ENCODE measurements at regions not wholly inside any gene's neighbourhood (a gene's known extent, or its start where the extent isn't known, plus 50 kb on each side); places are given as distances from the start of the nearest gene placed in this dataset.

DNA sequence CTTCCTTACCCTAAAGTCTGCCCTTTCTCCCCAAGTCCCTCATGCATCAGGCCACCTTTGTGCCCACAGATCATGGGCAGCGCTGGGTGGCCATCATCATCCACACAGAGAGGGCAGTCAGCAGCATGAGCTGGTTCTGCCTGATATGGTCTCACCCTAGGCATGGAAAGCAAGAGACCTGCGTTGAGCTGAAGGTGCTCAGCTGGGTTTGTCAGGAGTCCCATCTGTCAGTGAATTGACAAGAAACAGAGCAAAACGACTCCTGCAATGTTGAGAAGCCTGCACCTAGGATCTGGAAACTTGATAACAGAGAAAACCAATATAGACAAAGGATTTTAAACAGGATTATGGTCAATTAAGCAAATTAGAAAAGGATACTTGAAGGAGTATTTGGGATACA is 242.7 kb upstream of the PRSS1 start:
- in situ Hi-C loops (cut with MboI; ENCODE audit: low sequenced_read_pairs) (no loop called here), dilution Hi-C loops (cut with HindIII; ENCODE audit: low sequenced_read_pairs, unreplicated experiment) (loop anchor here (25.0 kb wide), 1 partner anchor 281 kb away; no protein-coding TSS in a partner anchor), intact Hi-C loops (cut with micrococcal nuclease) (no loop called here)
- POLR2A ChIA-PET (ENCODE audit: unreplicated experiment) = no interaction called here
- H2BK120ac ChIP-seq (ENCODE audit: low read depth, low read length) = no peak overlapping the region
- H3K79me1 ChIP-seq (ENCODE audit: low read depth in 1 of 2, low read length in 2 of 2) = no peaks in the 10 kb centered on the region
- H3K9me1 ChIP-seq (ENCODE audit: insufficient read depth, low read length) = no peaks in the 10 kb centered on the region
- peaks cover 30% of the 10 kb centered on the region for H3K27me3 ChIP-seq (ENCODE audit: control insufficient read depth, insufficient read depth, low read length)
- H3K4me1 ChIP-seq (ENCODE audit: control insufficient read depth, insufficient read depth, low read length) = no peaks in the 10 kb centered on the region
- CTCF ChIA-PET = interaction anchor here (0.6 to 1.1 kb wide), 2 partner anchors 9 to 17 kb away, joined by 3 to 4 read pairs; no protein-coding TSS in a partner anchor
- no peaks in the 10 kb centered on the region for H4K20me1 ChIP-seq (ENCODE audit: insufficient read depth, low read length)
- H3K23ac ChIP-seq (ENCODE audit: low read depth, low read length) = no peak overlapping the region
- 39% methylated on average over 3 of the region's 3 CpGs; no CpG with 5 or more reads in 1 of the 2 experiments for WGBS, 2 experiments (ENCODE audit: extremely low coverage in 2 of 2, insufficient read length in 1 of 2)
- H2AFZ ChIP-seq (replicated peaks; ENCODE audit: low read length, poor library complexity) = peak overlapping the region; percentile 49
- H3K27ac ChIP-seq (ENCODE audit: insufficient read depth, low read length) = no peak overlapping the region
- no peak overlapping the region for H3K4me3 ChIP-seq (ENCODE audit: insufficient read depth, low read depth, low read length)
- H4K5ac ChIP-seq (ENCODE audit: low read depth, low read length) = no peak overlapping the region
- DNase-seq = no peak
- H2BK20ac ChIP-seq (ENCODE audit: low read depth, low read length) = no peak overlapping the region
- H3K56ac ChIP-seq (ENCODE audit: extremely low read depth, insufficient read depth, low read length) = no peak overlapping the region
- no TSS peak for BruUV-seq (replicated peaks)
- no peak overlapping the region for H2BK15ac ChIP-seq (ENCODE audit: low read depth, low read length)
- no peak overlapping the region for H3K14ac ChIP-seq (replicated peaks; ENCODE audit: low read depth, low read length)
- H2AK9ac ChIP-seq (replicated peaks; ENCODE audit: low read depth, low read length, poor library complexity) = no peak overlapping the region
- no peaks in the 10 kb centered on the region for H3K36me3 ChIP-seq (ENCODE audit: control insufficient read depth, insufficient read depth, low read length)
- no peak overlapping the region for H2AK5ac ChIP-seq (ENCODE audit: low read depth, low read length)
- H4K91ac ChIP-seq (ENCODE audit: insufficient read depth, low read depth, low read length) = no peak overlapping the region
- TF ChIP-seq MAFK (IDR thresholded peaks at IDR 0.05; ENCODE audit: low read depth, low read length) = no peak
- no peak for TF ChIP-seq SMC3 (IDR thresholded peaks at IDR 0.05; ENCODE audit: low read depth, low read length)
- TF ChIP-seq MXI1 (IDR thresholded peaks at IDR 0.05; ENCODE audit: borderline replicate concordance, low read depth, low read length) = no peak
- no peak for TF ChIP-seq FOS (IDR thresholded peaks at IDR 0.05; ENCODE audit: low read depth, low read length)
- TF ChIP-seq, protein P1, sequence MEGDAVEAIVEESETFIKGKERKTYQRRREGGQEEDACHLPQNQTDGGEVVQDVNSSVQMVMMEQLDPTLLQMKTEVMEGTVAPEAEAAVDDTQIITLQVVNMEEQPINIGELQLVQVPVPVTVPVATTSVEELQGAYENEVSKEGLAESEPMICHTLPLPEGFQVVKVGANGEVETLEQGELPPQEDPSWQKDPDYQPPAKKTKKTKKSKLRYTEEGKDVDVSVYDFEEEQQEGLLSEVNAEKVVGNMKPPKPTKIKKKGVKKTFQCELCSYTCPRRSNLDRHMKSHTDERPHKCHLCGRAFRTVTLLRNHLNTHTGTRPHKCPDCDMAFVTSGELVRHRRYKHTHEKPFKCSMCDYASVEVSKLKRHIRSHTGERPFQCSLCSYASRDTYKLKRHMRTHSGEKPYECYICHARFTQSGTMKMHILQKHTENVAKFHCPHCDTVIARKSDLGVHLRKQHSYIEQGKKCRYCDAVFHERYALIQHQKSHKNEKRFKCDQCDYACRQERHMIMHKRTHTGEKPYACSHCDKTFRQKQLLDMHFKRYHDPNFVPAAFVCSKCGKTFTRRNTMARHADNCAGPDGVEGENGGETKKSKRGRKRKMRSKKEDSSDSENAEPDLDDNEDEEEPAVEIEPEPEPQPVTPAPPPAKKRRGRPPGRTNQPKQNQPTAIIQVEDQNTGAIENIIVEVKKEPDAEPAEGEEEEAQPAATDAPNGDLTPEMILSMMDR (conservative IDR thresholded peaks at IDR 0.05; ENCODE audit: low read depth, low read length) = no peak
- no peak for TF ChIP-seq RFX5 (IDR thresholded peaks at IDR 0.05; ENCODE audit: low read depth, low read length)
- TF ChIP-seq POLR2A (IDR thresholded peaks at IDR 0.05; ENCODE audit: low read depth, low read length) = no peak
- no peak for TF ChIP-seq RAD21 (IDR thresholded peaks at IDR 0.05; ENCODE audit: low read length)
- TF ChIP-seq, protein P2, sequence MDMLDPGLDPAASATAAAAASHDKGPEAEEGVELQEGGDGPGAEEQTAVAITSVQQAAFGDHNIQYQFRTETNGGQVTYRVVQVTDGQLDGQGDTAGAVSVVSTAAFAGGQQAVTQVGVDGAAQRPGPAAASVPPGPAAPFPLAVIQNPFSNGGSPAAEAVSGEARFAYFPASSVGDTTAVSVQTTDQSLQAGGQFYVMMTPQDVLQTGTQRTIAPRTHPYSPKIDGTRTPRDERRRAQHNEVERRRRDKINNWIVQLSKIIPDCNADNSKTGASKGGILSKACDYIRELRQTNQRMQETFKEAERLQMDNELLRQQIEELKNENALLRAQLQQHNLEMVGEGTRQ (IDR thresholded peaks at IDR 0.05; ENCODE audit: low read depth, low read length) = no peak
- TF ChIP-seq NFE2L2 (IDR thresholded peaks at IDR 0.05; ENCODE audit: low read depth, low read length) = no peak
- no peak for TF ChIP-seq BHLHE40 (IDR thresholded peaks at IDR 0.05; ENCODE audit: low read depth, low read length)
- TF ChIP-seq MAZ (IDR thresholded peaks at IDR 0.05; ENCODE audit: borderline replicate concordance, low read depth, low read length) = no peak
- TF ChIP-seq CHD1 (IDR thresholded peaks at IDR 0.05; ENCODE audit: low read depth, low read length) = no peak
- no peaks in the 10 kb centered on the region for H3K9me3 ChIP-seq (ENCODE audit: control insufficient read depth, insufficient read depth, low read length)
- ATAC-seq (ENCODE audit: low read depth) = no peak
- H3K4ac ChIP-seq (ENCODE audit: low read depth, low read length) = no peak overlapping the region
- H3K9ac ChIP-seq (ENCODE audit: low read depth, low read length) = no peak overlapping the region
- H2BK5ac ChIP-seq (ENCODE audit: low read depth, low read length, poor library complexity, severe bottlenecking) = no peak overlapping the region
- no peak overlapping the region for H3K4me2 ChIP-seq (ENCODE audit: low read depth, low read length)
- H4K8ac ChIP-seq (ENCODE audit: low read depth in 2 of 2, low read length in 2 of 2) = no peak overlapping the region
- no peak overlapping the region for H3K18ac ChIP-seq (ENCODE audit: low read depth, low read length)
